IMR-90 (cell line): ENCODE measurements at regions not wholly inside any gene's neighbourhood (a gene's known extent, or its start where the extent isn't known, plus 50 kb on each side); places are given as distances from the start of the nearest gene placed in this dataset.

Source experiments
- ATAC-seq: fragments of 200-7000 bp; cut with Tn5 transposase; 2 replicates; pipeline ENCODE4 v1.9.1; 2020; ENCODE audit warnings: low read depth, mild to moderate bottlenecking, moderate library complexity
- BruUV-seq: library from RNA; stranded (reverse); fragments of 400-500 nt; replicated peaks from 2 replicates; lab custom pipeline; 2021; lab: Mats Ljungman, UMichigan
- CTCF ChIA-PET: fragments of 300-600 bp; formaldehyde crosslinking; extraction: SDS; loops from one replicate; lab custom pipeline; 2021; ENCODE audit warnings: antibody characterized with exemption; lab: Yijun Ruan, JAX
- POLR2A ChIA-PET: fragments of 300-600 bp; sonication (Branson Sonifier 250); formaldehyde crosslinking; loops from one replicate; lab custom pipeline; 2022; ENCODE audit warnings: antibody characterized with exemption; ENCODE audit not compliant: unreplicated experiment; lab: Charles Lee
- DNase-seq: peaks from one replicate; pipeline ENCODE4 v3.0.0; 2013
- H2AFZ ChIP-seq: replicated peaks from 2 replicates; pipeline ENCODE3; 2013; ENCODE audit warnings: low read length, mild to moderate bottlenecking; ENCODE audit not compliant: poor library complexity
- H2AK5ac ChIP-seq: 2 replicates; pipeline ENCODE4 v1.6.1; 2013; ENCODE audit warnings: low read depth, low read length, inconsistent platforms
- H2AK9ac ChIP-seq: replicated peaks from 2 replicates; pipeline ENCODE3; 2013; ENCODE audit warnings: mild to moderate bottlenecking, low read depth, low read length, moderate library complexity; ENCODE audit not compliant: poor library complexity
- H2BK120ac ChIP-seq: 2 replicates; pipeline ENCODE4 v1.6.1; 2013; ENCODE audit warnings: low read depth, low read length, inconsistent platforms
- H2BK15ac ChIP-seq: 3 replicates; pipeline ENCODE4 v1.6.1; 2013; ENCODE audit warnings: low read depth, low read length, inconsistent platforms
- H2BK20ac ChIP-seq: 2 replicates; pipeline ENCODE4 v1.6.1; 2013; ENCODE audit warnings: low read depth, mild to moderate bottlenecking, inconsistent platforms, low read length, moderate library complexity
- H2BK5ac ChIP-seq: 2 replicates; pipeline ENCODE4 v1.6.1; 2013; ENCODE audit warnings: mild to moderate bottlenecking, low read depth, low read length, inconsistent platforms; ENCODE audit not compliant: poor library complexity, severe bottlenecking
- H3K14ac ChIP-seq: replicated peaks from 2 replicates; pipeline ENCODE4 v1.6.1; 2013; ENCODE audit warnings: low read depth, low read length, inconsistent platforms
- H3K18ac ChIP-seq: 2 replicates; pipeline ENCODE4 v1.6.1; 2013; ENCODE audit warnings: low read depth, low read length, control low read depth
- H3K23ac ChIP-seq: 2 replicates; pipeline ENCODE4 v1.6.1; 2013; ENCODE audit warnings: low read depth, low read length, inconsistent platforms
- H3K27ac ChIP-seq: 2 replicates; pipeline ENCODE4 v1.5.1; 2013; ENCODE audit warnings: mild to moderate bottlenecking, control low read depth, low read length; ENCODE audit not compliant: insufficient read depth
- H3K27me3 ChIP-seq: 2 replicates; pipeline ENCODE4 v1.6.1; 2013; ENCODE audit warnings: low read length; ENCODE audit not compliant: control insufficient read depth, insufficient read depth
- H3K36me3 ChIP-seq: 2 replicates; pipeline ENCODE4 v1.6.1; 2013; ENCODE audit warnings: low read length, mixed read lengths; ENCODE audit not compliant: control insufficient read depth, insufficient read depth
- H3K4ac ChIP-seq: 2 replicates; pipeline ENCODE4 v1.6.1; 2013; ENCODE audit warnings: low read depth, low read length, inconsistent platforms
- H3K4me1 ChIP-seq: 2 replicates; pipeline ENCODE4 v1.6.1; 2013; ENCODE audit warnings: low read length, mixed read lengths; ENCODE audit not compliant: control insufficient read depth, insufficient read depth
- H3K4me2 ChIP-seq: 2 replicates; pipeline ENCODE4 v1.6.1; 2013; ENCODE audit warnings: low read depth, mild to moderate bottlenecking, control low read depth, low read length, moderate library complexity
- H3K4me3 ChIP-seq: 2 replicates; pipeline ENCODE4 v1.5.1; 2013; ENCODE audit warnings: low read depth, mild to moderate bottlenecking, control low read depth, low read length, moderate library complexity; ENCODE audit not compliant: insufficient read depth
- H3K56ac ChIP-seq: 2 replicates; pipeline ENCODE4 v1.6.1; 2013; ENCODE audit warnings: low read length, inconsistent platforms; ENCODE audit not compliant: insufficient read depth; ENCODE audit errors: extremely low read depth
- H3K79me1 ChIP-seq, 2 experiments: 2 replicates each; pipeline ENCODE4 v1.6.1; 2013; ENCODE audit warnings: low read length in 2 of 2, inconsistent platforms in 1 of 2, low read depth in 1 of 2
- H3K9ac ChIP-seq: 2 replicates; pipeline ENCODE4 v1.6.1; 2013; ENCODE audit warnings: low read depth, low read length, control low read depth
- H3K9me1 ChIP-seq: 2 replicates; pipeline ENCODE4 v1.6.1; 2013; ENCODE audit warnings: low read length, inconsistent platforms; ENCODE audit not compliant: insufficient read depth
- H3K9me3 ChIP-seq: 2 replicates; pipeline ENCODE4 v1.6.1; 2013; ENCODE audit warnings: low read length; ENCODE audit not compliant: control insufficient read depth, insufficient read depth
- H4K20me1 ChIP-seq: 2 replicates; pipeline ENCODE4 v1.6.1; 2013; ENCODE audit warnings: low read length, inconsistent platforms; ENCODE audit not compliant: insufficient read depth
- H4K5ac ChIP-seq: 2 replicates; pipeline ENCODE4 v1.6.1; 2013; ENCODE audit warnings: mild to moderate bottlenecking, low read depth, low read length, control low read depth
- H4K8ac ChIP-seq, 2 experiments: 2 replicates each; pipeline ENCODE4 v1.6.1; 2013; ENCODE audit warnings: low read depth in 2 of 2, low read length in 2 of 2, control low read depth in 1 of 2, inconsistent platforms in 1 of 2
- H4K91ac ChIP-seq: 2 replicates; pipeline ENCODE4 v1.6.1; 2013; ENCODE audit warnings: low read depth, low read length, inconsistent platforms; ENCODE audit not compliant: insufficient read depth
- CEBPB ChIP-seq: IDR thresholded peaks from 2 replicates; pipeline ENCODE4 v1.6.1; 2012; ENCODE audit warnings: low read depth, low read length, improper control_type of control experiment
- SMC3 ChIP-seq: fragments of 150-350 bp; IDR thresholded peaks from 2 replicates; pipeline ENCODE4 v1.6.1; 2016; ENCODE audit warnings: low read depth, mild to moderate bottlenecking, antibody characterized with exemption, low read length, moderate library complexity
- WGBS, 2 experiments: methylation state at CpG; one replicate each; pipeline versions ENCODE4 v1.1.5 to v1.1.7; 2013; ENCODE audit warnings: missing lambda C conversion rate in 2 of 2; ENCODE audit not compliant: insufficient read length in 1 of 2; ENCODE audit errors: extremely low coverage in 2 of 2; 5-methylcytosine and 5-hydroxymethylcytosine counted together
- dilution Hi-C: fragments of 300-500 bp; cut with HindIII; formaldehyde crosslinking; loops from one replicate; pipeline ENCODE4 v1.14.3; 2018; ENCODE audit warnings: low sequenced_read_pairs; ENCODE audit not compliant: unreplicated experiment
- in situ Hi-C: fragments of 300-500 bp; cut with MboI; formaldehyde crosslinking; loops from 3 replicates; pipeline ENCODE4 v1.14.3; 2019; ENCODE audit warnings: low sequenced_read_pairs, inconsistent platforms, mixed read lengths
- intact Hi-C: fragments of 100-400 bp; cut with micrococcal nuclease; formaldehyde crosslinking; loops from 2 replicates; pipeline ENCODE4 v1.10.0; 2022
- TF ChIP-seq, protein P1 (sequence below): fragments of 150-350 bp; IDR thresholded peaks from 2 replicates; pipeline ENCODE4 v1.6.1; 2016; ENCODE audit warnings: low read depth, mild to moderate bottlenecking, low read length, moderate library complexity, borderline replicate concordance

GRCh38 chr12:80041071-80041470 is 58.3 kb upstream of the OTOGL start:
- in situ Hi-C loops: no loop called here
- 100% methylated on average over 1 of the region's 2 CpGs; no CpG with 5 or more reads in 1 of the 2 experiments for WGBS, 2 experiments

More at GRCh38 chr12:80041071-80041470, 58.3 kb upstream of the OTOGL start:
- no peak for ATAC-seq
- POLR2A ChIA-PET: no interaction called here
- Histone ChIP-seq H2AFZ (no peak overlapping the region), H4K5ac (no peak overlapping the region), H3K36me3 (no peaks in the 10 kb centered on the region), H3K23ac (peak overlapping the region; percentile 83; the same call in 1 of the 2 replicates), H3K4ac (peak overlapping the region; percentile 69), H3K4me2 (no peak overlapping the region), H3K9ac (no peak overlapping the region), H2BK15ac (peak overlapping the region; percentile 85; the same call in 1 of the 3 replicates), H4K20me1 (no peaks in the 10 kb centered on the region), H2AK9ac (no peak overlapping the region), H4K91ac (peak overlapping the region; percentile 57), H4K8ac (peak overlapping the region in 1 of 2 experiments; percentile 37; a peak in 2 of 4 replicates), H2BK20ac (peak overlapping the region; percentile 86), H3K18ac (peak overlapping the region; percentile 24; the same call in 1 of the 2 replicates), H2BK5ac (peak overlapping the region; percentile 7), H3K9me1 (peaks cover 2% of the 10 kb centered on the region), H3K4me3 (no peak overlapping the region), H3K79me1 (no peaks in the 10 kb centered on the region; a peak in 1 of 4 replicates), H3K56ac (no peak overlapping the region), H3K9me3 (no peaks in the 10 kb centered on the region), H3K27ac (no peak overlapping the region), H3K4me1 (peaks cover 4% of the 10 kb centered on the region; the same call in 1 of the 2 replicates), H2BK120ac (peak overlapping the region; percentile 71), H3K14ac (peak overlapping the region; percentile 79), H3K27me3 (no peaks in the 10 kb centered on the region), H2AK5ac (peak overlapping the region; percentile 20)
- CTCF ChIA-PET: no interaction called here
- dilution Hi-C loops (no loop called here), intact Hi-C loops (loop anchor here (10.0 kb wide), 2 partner anchors 486 to 616 kb away; no protein-coding TSS in a partner anchor)
- TF ChIP-seq SMC3: no peak
- TF ChIP-seq, protein P1, sequence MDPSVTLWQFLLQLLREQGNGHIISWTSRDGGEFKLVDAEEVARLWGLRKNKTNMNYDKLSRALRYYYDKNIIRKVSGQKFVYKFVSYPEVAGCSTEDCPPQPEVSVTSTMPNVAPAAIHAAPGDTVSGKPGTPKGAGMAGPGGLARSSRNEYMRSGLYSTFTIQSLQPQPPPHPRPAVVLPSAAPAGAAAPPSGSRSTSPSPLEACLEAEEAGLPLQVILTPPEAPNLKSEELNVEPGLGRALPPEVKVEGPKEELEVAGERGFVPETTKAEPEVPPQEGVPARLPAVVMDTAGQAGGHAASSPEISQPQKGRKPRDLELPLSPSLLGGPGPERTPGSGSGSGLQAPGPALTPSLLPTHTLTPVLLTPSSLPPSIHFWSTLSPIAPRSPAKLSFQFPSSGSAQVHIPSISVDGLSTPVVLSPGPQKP: no peak
- no peak for TF ChIP-seq CEBPB
- DNase-seq: no peak
- no TSS peak for BruUV-seq
